ENCODE measurements at regions not wholly inside any gene's neighbourhood (a gene's known extent, or its start where the extent isn't known, plus 50 kb on each side); places are given as distances from the start of the nearest gene placed in this dataset.
"Not testable (repeated sequence)": the region's sequence is repeated elsewhere in the genome, so short reads cannot be mapped to it uniquely, and the experiment has no call there.

DNA sequence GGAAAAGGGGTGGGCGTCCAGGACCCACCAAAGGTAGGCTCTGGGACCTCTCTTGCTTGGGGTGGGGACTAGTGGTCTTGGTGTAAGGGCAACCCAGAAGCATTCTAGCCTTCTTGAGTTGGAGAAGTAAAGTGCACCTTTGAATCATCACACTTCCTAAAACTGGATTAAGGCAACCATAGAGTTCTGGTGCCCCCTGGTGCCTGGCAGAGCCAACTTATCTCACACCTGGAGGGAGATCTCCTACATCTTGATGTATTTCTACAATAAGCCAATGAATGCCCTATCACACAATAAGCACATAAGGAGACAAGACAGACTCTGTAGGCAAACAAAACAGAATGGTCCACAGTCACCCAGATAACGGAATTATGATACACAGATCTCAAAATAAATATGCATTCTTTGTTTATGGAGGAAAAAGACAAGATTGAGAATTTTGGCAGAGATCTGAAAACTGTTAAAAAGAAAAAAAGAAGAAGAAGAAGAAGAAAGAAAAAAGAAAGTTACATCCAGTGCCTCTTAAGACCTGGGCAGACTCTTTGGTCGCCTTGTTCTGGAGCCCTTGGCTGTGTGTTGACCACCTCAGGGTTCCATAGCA is 95.9 kb upstream of the PPP2R5C start:
- no peaks in the 10 kb centered on the region for H3K27me3 ChIP-seq (ENCODE audit: insufficient read depth, low read depth)
- H3K9ac ChIP-seq: no peak overlapping the region
- no peak overlapping the region for H3K4me2 ChIP-seq
- no peak overlapping the region for H2AFZ ChIP-seq (ENCODE audit: low read depth)
- no peaks in the 10 kb centered on the region for H3K4me1 ChIP-seq (ENCODE audit: low read depth, poor library complexity, severe bottlenecking)
- no peaks in the 10 kb centered on the region for H3K36me3 ChIP-seq (ENCODE audit: insufficient read depth)
- H3K4me3 ChIP-seq (IDR thresholded peaks at IDR 0.05; ENCODE audit: insufficient read depth, low read depth, low read length): no peak overlapping the region
- H4K20me1 ChIP-seq (ENCODE audit: insufficient read depth): no peaks in the 10 kb centered on the region
- H3K79me2 ChIP-seq (ENCODE audit: insufficient read depth, low read depth): no peaks in the 10 kb centered on the region
- no peak overlapping the region for H3K27ac ChIP-seq
- TF ChIP-seq, protein P1, sequence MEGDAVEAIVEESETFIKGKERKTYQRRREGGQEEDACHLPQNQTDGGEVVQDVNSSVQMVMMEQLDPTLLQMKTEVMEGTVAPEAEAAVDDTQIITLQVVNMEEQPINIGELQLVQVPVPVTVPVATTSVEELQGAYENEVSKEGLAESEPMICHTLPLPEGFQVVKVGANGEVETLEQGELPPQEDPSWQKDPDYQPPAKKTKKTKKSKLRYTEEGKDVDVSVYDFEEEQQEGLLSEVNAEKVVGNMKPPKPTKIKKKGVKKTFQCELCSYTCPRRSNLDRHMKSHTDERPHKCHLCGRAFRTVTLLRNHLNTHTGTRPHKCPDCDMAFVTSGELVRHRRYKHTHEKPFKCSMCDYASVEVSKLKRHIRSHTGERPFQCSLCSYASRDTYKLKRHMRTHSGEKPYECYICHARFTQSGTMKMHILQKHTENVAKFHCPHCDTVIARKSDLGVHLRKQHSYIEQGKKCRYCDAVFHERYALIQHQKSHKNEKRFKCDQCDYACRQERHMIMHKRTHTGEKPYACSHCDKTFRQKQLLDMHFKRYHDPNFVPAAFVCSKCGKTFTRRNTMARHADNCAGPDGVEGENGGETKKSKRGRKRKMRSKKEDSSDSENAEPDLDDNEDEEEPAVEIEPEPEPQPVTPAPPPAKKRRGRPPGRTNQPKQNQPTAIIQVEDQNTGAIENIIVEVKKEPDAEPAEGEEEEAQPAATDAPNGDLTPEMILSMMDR (conservative IDR thresholded peaks at IDR 0.05; ENCODE audit: low read depth, low read length): peak; percentile 79

DNA sequence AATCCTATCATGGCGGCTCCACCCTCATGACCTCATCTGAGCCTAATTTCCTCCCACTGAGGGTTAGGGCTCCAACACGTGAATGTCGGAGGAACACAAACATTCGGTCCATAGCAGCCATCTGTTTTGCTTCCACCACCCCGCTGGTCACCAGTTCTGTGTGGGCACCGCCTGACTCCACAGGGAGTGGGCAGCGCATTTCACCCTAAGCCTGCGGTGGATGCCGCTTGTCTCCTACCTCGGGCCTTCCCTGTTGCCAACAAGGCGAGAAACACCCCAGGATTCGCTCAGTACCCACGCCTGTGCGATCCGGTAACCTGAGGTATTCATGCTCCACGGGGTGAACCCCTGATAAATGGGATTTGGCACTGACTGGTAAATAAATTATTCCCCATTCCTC is 95.2 kb upstream of the PPP2R5C start:
- H3K4me2 ChIP-seq: no peak overlapping the region
- no peak overlapping the region for H3K4me3 ChIP-seq (IDR thresholded peaks at IDR 0.05; ENCODE audit: insufficient read depth, low read depth, low read length)
- H3K79me2 ChIP-seq (ENCODE audit: insufficient read depth, low read depth): no peaks in the 10 kb centered on the region
- no peak overlapping the region for H3K27ac ChIP-seq
- H3K4me1 ChIP-seq (ENCODE audit: low read depth, poor library complexity, severe bottlenecking): no peaks in the 10 kb centered on the region
- H3K36me3 ChIP-seq (ENCODE audit: insufficient read depth): no peaks in the 10 kb centered on the region
- H4K20me1 ChIP-seq (ENCODE audit: insufficient read depth): no peaks in the 10 kb centered on the region
- no peak overlapping the region for H2AFZ ChIP-seq (ENCODE audit: low read depth)
- H3K9ac ChIP-seq: no peak overlapping the region
- no peaks in the 10 kb centered on the region for H3K27me3 ChIP-seq (ENCODE audit: insufficient read depth, low read depth)
- TF ChIP-seq, protein P1 (conservative IDR thresholded peaks at IDR 0.05; ENCODE audit: low read depth, low read length): no peak

DNA sequence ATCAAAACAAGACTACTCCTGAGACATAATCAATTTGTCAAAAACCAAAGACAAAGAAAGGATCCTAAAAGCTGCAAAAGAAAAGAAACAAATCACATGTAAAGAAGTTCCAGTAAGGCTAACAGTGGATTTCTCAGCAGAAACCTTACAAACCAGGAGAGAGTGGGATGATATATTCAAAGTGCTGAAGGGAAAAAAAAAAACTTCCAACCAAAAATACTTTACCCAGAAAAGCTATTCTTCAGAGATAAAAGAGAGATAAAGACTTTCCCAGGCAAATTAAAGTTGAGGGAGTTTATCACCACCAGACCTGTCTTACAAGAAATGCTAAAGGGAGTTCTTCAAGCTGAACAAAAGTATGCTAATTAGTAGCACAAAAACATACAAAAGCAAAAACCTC is 91.9 kb upstream of the PPP2R5C start:
- H3K27ac ChIP-seq: no peak overlapping the region
- no peak overlapping the region for H3K9ac ChIP-seq
- no peaks in the 10 kb centered on the region for H3K36me3 ChIP-seq (ENCODE audit: insufficient read depth)
- H3K27me3 ChIP-seq (ENCODE audit: insufficient read depth, low read depth): no peaks in the 10 kb centered on the region
- no peak overlapping the region for H3K4me3 ChIP-seq (IDR thresholded peaks at IDR 0.05; ENCODE audit: insufficient read depth, low read depth, low read length)
- TF ChIP-seq, protein P1 (conservative IDR thresholded peaks at IDR 0.05; ENCODE audit: low read depth, low read length): no peak
- no peaks in the 10 kb centered on the region for H4K20me1 ChIP-seq (ENCODE audit: insufficient read depth)
- H3K79me2 ChIP-seq (ENCODE audit: insufficient read depth, low read depth): no peaks in the 10 kb centered on the region
- H3K4me2 ChIP-seq: no peak overlapping the region
- no peaks in the 10 kb centered on the region for H3K4me1 ChIP-seq (ENCODE audit: low read depth, poor library complexity, severe bottlenecking)
- no peak overlapping the region for H2AFZ ChIP-seq (ENCODE audit: low read depth)

DNA sequence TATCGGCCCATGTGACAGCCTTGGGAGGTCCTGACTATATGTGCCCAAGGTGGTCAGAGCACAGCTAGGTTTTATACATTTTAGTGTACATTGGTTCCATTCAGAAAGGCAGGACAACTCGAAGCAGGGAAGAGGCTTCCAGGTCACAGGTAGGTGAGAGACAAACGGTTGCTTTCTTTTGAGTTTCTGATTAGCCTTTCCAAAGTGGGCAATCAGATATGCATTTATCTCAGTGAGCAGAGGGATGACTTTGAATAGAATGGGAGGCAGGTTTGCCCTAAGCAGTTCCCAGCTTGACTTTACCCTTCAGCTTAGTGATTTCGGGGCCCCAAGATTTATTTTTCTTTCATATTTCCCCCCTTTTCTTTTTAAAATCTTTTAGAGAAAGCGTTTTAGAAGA is 87.6 kb upstream of the PPP2R5C start:
- no peak overlapping the region for H3K4me3 ChIP-seq (IDR thresholded peaks at IDR 0.05; ENCODE audit: insufficient read depth, low read depth, low read length)
- H3K36me3 ChIP-seq (ENCODE audit: insufficient read depth): no peaks in the 10 kb centered on the region
- no peak overlapping the region for H2AFZ ChIP-seq (ENCODE audit: low read depth)
- no peak overlapping the region for H3K27ac ChIP-seq
- H3K79me2 ChIP-seq (ENCODE audit: insufficient read depth, low read depth): no peaks in the 10 kb centered on the region
- no peaks in the 10 kb centered on the region for H3K4me1 ChIP-seq (ENCODE audit: low read depth, poor library complexity, severe bottlenecking)
- no peak overlapping the region for H3K4me2 ChIP-seq
- no peak overlapping the region for H3K9ac ChIP-seq
- TF ChIP-seq, protein P1 (conservative IDR thresholded peaks at IDR 0.05; ENCODE audit: low read depth, low read length): no peak
- H4K20me1 ChIP-seq (ENCODE audit: insufficient read depth): no peaks in the 10 kb centered on the region
- H3K27me3 ChIP-seq (ENCODE audit: insufficient read depth, low read depth): no peaks in the 10 kb centered on the region

DNA sequence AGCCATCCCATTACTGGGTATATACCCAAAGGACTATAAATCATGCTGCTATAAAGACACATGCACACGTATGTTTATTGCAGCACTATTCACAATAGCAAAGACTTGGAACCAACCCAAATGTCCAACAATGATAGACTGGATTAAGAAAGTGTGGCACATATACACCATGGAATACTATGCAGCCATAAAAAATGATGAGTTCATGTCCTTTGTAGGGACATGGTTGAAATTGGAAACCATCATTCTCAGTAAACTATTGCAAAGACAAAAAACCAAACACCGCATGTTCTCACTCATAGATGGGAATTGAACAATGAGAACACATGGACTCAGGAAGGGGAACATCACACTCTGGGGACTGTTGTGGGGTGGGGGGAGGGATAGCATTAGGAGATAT is 85.7 kb upstream of the PPP2R5C start:
- not testable (repeated sequence) for H3K79me2 ChIP-seq (ENCODE audit: insufficient read depth, low read depth); H3K4me3 ChIP-seq (IDR thresholded peaks at IDR 0.05; ENCODE audit: insufficient read depth, low read depth, low read length); H4K20me1 ChIP-seq (ENCODE audit: insufficient read depth); H3K4me1 ChIP-seq (ENCODE audit: low read depth, poor library complexity, severe bottlenecking); H3K27ac ChIP-seq; H3K9ac ChIP-seq; H3K4me2 ChIP-seq; H3K27me3 ChIP-seq (ENCODE audit: insufficient read depth, low read depth); H2AFZ ChIP-seq (ENCODE audit: low read depth); H3K36me3 ChIP-seq (ENCODE audit: insufficient read depth)

DNA sequence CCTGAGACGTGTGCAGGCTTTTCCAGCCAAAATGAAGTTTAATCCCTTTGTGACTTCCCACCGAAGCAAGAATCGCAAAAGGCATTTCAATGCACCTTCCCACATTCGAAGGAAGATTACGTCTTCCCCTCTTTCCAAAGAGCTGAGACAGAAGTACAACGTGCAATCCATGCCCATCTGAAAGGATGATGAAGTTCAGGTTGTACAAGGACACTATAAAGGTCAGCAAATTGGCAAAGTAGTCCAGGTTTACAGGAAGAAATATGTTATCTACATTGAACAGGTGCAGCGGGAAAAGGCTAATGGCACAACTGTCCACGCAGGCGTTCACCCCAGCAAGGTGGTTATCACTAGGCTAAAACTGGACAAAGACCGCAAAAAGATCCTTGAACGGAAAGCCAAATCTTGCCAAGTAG is 83.6 kb upstream of the PPP2R5C start:
- not testable (repeated sequence) for H3K9ac ChIP-seq; H3K4me2 ChIP-seq; H3K36me3 ChIP-seq (ENCODE audit: insufficient read depth); H4K20me1 ChIP-seq (ENCODE audit: insufficient read depth); H2AFZ ChIP-seq (ENCODE audit: low read depth); H3K4me1 ChIP-seq (ENCODE audit: low read depth, poor library complexity, severe bottlenecking); H3K79me2 ChIP-seq (ENCODE audit: insufficient read depth, low read depth); H3K27ac ChIP-seq; H3K4me3 ChIP-seq (IDR thresholded peaks at IDR 0.05; ENCODE audit: insufficient read depth, low read depth, low read length); H3K27me3 ChIP-seq (ENCODE audit: insufficient read depth, low read depth)
